ENCODE measurements at regions not wholly inside any gene's neighbourhood (a gene's known extent, or its start where the extent isn't known, plus 50 kb on each side); places are given as distances from the start of the nearest gene placed in this dataset.
"Not testable (repeated sequence)": the region's sequence is repeated elsewhere in the genome, so short reads cannot be mapped to it uniquely, and the experiment has no call there.

DNA sequence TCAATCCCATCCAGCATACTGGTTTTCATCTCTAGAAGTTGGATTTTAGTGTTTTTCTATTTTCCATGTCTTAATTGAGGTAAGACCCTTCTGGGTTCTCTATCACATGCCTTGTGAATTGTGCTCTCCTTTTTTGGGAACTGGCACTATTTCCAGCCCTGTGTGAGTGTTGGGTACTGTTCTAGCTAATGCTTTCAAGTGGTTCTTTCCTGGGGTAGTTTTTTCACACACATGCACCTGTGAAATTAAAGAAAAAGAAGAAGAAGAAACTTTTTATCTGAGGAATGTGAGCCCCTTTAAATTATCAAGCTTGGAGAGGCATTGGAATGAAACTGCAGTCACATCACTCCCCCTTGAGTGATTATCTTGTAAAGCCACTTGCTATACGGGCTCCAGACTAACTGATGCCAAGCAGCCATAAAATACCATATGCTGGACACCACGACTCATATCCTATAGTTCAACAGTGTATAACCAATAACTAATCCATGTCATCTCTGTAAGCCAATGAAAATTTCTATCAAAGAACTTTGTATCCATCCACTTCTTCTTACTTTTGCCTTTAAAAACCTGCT, 102.4 kb downstream of the FAM72B start:
- TF ChIP-seq, protein P1, sequence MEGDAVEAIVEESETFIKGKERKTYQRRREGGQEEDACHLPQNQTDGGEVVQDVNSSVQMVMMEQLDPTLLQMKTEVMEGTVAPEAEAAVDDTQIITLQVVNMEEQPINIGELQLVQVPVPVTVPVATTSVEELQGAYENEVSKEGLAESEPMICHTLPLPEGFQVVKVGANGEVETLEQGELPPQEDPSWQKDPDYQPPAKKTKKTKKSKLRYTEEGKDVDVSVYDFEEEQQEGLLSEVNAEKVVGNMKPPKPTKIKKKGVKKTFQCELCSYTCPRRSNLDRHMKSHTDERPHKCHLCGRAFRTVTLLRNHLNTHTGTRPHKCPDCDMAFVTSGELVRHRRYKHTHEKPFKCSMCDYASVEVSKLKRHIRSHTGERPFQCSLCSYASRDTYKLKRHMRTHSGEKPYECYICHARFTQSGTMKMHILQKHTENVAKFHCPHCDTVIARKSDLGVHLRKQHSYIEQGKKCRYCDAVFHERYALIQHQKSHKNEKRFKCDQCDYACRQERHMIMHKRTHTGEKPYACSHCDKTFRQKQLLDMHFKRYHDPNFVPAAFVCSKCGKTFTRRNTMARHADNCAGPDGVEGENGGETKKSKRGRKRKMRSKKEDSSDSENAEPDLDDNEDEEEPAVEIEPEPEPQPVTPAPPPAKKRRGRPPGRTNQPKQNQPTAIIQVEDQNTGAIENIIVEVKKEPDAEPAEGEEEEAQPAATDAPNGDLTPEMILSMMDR (IDR thresholded peaks at IDR 0.05) = not testable (repeated sequence)
- TF ChIP-seq POLR2AphosphoS5, POLR2A, EP300 (IDR thresholded peaks at IDR 0.05): not testable (repeated sequence)

Measured in gastroesophageal sphincter (tissue), 3 donors.